ENCODE measurements at regions not wholly inside any gene's neighbourhood (a gene's known extent, or its start where the extent isn't known, plus 50 kb on each side); places are given as distances from the start of the nearest gene placed in this dataset.

DNA sequence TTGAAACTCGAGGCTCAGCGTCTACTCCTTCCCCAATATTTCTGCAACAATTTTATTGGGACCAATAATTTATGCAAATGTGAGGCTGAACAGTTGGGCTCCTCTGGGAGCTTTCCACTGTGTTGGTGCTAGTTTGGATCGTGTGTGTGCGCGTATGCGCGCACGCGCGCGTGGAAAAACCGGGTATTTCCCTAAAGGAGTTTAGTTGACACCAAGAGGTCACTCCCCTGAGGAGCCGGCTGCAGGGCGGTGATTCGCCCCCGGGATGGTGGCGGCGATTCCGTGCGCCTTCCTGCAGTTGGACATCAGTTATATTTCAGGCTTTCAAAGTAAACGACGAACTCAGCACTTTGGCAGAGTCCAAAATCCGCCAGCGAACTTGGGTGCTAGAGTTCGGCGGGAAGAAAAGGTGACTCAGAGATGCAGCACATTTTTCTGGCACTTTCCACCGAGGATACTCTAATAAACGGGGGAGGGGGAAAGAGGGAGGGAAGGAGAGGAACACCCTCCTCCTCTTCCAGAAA is 186.5 kb upstream of the FANCL start:
- Histone ChIP-seq H3K9ac (ENCODE audit: low read length) (no peak overlapping the region), H3K4me2 (ENCODE audit: low read length) (peak overlapping the region; percentile 46), H3F3A (ENCODE audit: insufficient read depth, low read length) (no peaks in the 10 kb centered on the region), H4K20me1 (ENCODE audit: insufficient read depth, low read length) (no peaks in the 10 kb centered on the region), H3K27me3 (ENCODE audit: insufficient read depth, low read length) (no peaks in the 10 kb centered on the region; the same call in 1 of the 2 replicates), H3K9me3 (ENCODE audit: low read length) (no peaks in the 10 kb centered on the region), H3K4me1 (ENCODE audit: insufficient read depth, low read length, severe bottlenecking) (no peaks in the 10 kb centered on the region), H3K79me2 (ENCODE audit: insufficient read depth, low read length) (no peaks in the 10 kb centered on the region), H3K36me3 (ENCODE audit: insufficient read depth, low read length) (no peaks in the 10 kb centered on the region), H3K9me2 (ENCODE audit: low read depth, low read length) (no peaks in the 10 kb centered on the region), H3K27ac (ENCODE audit: low read depth, low read length, poor library complexity, severe bottlenecking) (no peak overlapping the region), H2AFZ (ENCODE audit: low read length) (no peak overlapping the region), H3K4me3 (ENCODE audit: low read depth, low read length, poor library complexity, severe bottlenecking) (peak overlapping the region; percentile 39)
- TF ChIP-seq, protein P1, sequence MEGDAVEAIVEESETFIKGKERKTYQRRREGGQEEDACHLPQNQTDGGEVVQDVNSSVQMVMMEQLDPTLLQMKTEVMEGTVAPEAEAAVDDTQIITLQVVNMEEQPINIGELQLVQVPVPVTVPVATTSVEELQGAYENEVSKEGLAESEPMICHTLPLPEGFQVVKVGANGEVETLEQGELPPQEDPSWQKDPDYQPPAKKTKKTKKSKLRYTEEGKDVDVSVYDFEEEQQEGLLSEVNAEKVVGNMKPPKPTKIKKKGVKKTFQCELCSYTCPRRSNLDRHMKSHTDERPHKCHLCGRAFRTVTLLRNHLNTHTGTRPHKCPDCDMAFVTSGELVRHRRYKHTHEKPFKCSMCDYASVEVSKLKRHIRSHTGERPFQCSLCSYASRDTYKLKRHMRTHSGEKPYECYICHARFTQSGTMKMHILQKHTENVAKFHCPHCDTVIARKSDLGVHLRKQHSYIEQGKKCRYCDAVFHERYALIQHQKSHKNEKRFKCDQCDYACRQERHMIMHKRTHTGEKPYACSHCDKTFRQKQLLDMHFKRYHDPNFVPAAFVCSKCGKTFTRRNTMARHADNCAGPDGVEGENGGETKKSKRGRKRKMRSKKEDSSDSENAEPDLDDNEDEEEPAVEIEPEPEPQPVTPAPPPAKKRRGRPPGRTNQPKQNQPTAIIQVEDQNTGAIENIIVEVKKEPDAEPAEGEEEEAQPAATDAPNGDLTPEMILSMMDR (IDR thresholded peaks at IDR 0.05; ENCODE audit: low read length): no peak
- TF ChIP-seq EZH2 (IDR thresholded peaks at IDR 0.05; ENCODE audit: borderline replicate concordance, low read length): no peak

DNA sequence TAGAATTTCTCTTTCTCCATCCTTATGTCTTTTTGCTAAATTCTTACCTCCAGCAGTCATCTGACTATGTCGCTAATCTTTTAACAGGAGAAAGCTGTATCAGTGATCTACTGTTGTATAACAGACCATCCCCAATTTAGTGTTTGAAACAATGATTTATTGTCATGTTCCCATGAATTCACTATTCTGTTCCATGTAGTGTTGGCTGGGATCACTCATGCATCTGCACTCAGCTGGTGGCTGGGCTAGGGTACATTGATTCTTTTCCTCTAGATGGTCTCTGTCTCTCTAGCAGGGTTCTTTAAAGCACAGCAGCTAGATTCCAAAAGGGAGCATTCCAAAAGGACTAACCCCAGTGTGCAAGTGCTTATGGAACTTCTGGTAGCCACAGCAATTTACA is 184.2 kb upstream of the FANCL start:
- no peaks in the 10 kb centered on the region for H3F3A ChIP-seq (ENCODE audit: insufficient read depth, low read length)
- H3K27ac ChIP-seq (ENCODE audit: low read depth, low read length, poor library complexity, severe bottlenecking): no peak overlapping the region
- TF ChIP-seq, protein P1 (IDR thresholded peaks at IDR 0.05; ENCODE audit: low read length): no peak
- no peak for TF ChIP-seq EZH2 (IDR thresholded peaks at IDR 0.05; ENCODE audit: borderline replicate concordance, low read length)
- H4K20me1 ChIP-seq (ENCODE audit: insufficient read depth, low read length): no peaks in the 10 kb centered on the region
- no peaks in the 10 kb centered on the region for H3K36me3 ChIP-seq (ENCODE audit: insufficient read depth, low read length)
- no peak overlapping the region for H3K4me3 ChIP-seq (ENCODE audit: low read depth, low read length, poor library complexity, severe bottlenecking)
- H3K4me1 ChIP-seq (ENCODE audit: insufficient read depth, low read length, severe bottlenecking): no peaks in the 10 kb centered on the region
- H3K27me3 ChIP-seq (ENCODE audit: insufficient read depth, low read length): no peaks in the 10 kb centered on the region; the same call in 1 of the 2 replicates
- no peaks in the 10 kb centered on the region for H3K79me2 ChIP-seq (ENCODE audit: insufficient read depth, low read length)
- no peak overlapping the region for H3K4me2 ChIP-seq (ENCODE audit: low read length)
- H2AFZ ChIP-seq (ENCODE audit: low read length): no peak overlapping the region
- no peak overlapping the region for H3K9ac ChIP-seq (ENCODE audit: low read length)
- H3K9me3 ChIP-seq (ENCODE audit: low read length): no peaks in the 10 kb centered on the region
- H3K9me2 ChIP-seq (ENCODE audit: low read depth, low read length): no peaks in the 10 kb centered on the region

DNA sequence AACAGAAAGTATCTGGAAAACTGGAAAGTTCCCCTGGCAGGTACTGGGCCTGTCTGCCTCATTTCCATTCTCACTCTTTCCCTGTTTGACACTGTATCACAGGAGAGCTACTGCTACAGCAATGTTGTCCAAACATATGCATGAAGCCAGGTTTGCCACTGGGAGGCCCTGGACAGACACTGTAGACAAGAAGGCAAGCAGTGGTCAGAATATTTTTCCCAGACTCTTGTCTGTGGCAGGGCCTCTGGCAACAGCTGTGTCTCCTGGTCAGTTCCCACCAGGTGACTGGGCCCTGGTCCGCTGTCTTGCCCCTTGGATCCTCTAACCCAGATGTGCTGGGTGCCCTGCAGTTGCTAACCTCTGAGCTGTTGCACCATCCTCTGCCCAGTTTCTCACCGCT is 178.9 kb upstream of the FANCL start:
- H3K9ac ChIP-seq (ENCODE audit: low read length): no peak overlapping the region
- H3K4me3 ChIP-seq (ENCODE audit: low read depth, low read length, poor library complexity, severe bottlenecking): no peak overlapping the region
- no peaks in the 10 kb centered on the region for H3K27me3 ChIP-seq (ENCODE audit: insufficient read depth, low read length)
- no peaks in the 10 kb centered on the region for H4K20me1 ChIP-seq (ENCODE audit: insufficient read depth, low read length)
- no peaks in the 10 kb centered on the region for H3K79me2 ChIP-seq (ENCODE audit: insufficient read depth, low read length)
- TF ChIP-seq, protein P1 (IDR thresholded peaks at IDR 0.05; ENCODE audit: low read length): no peak
- no peak for TF ChIP-seq EZH2 (IDR thresholded peaks at IDR 0.05; ENCODE audit: borderline replicate concordance, low read length)
- no peak overlapping the region for H3K4me2 ChIP-seq (ENCODE audit: low read length)
- H2AFZ ChIP-seq (ENCODE audit: low read length): no peak overlapping the region
- H3F3A ChIP-seq (ENCODE audit: insufficient read depth, low read length): no peaks in the 10 kb centered on the region
- H3K4me1 ChIP-seq (ENCODE audit: insufficient read depth, low read length, severe bottlenecking): no peaks in the 10 kb centered on the region
- H3K9me2 ChIP-seq (ENCODE audit: low read depth, low read length): no peaks in the 10 kb centered on the region
- no peaks in the 10 kb centered on the region for H3K9me3 ChIP-seq (ENCODE audit: low read length)
- no peaks in the 10 kb centered on the region for H3K36me3 ChIP-seq (ENCODE audit: insufficient read depth, low read length)
- no peak overlapping the region for H3K27ac ChIP-seq (ENCODE audit: low read depth, low read length, poor library complexity, severe bottlenecking)

Data from OCI-LY1 (cell line).